WTC11 (cell line): ENCODE measurements at regions not wholly inside any gene's neighbourhood (a gene's known extent, or its start where the extent isn't known, plus 50 kb on each side); places are given as distances from the start of the nearest gene placed in this dataset.

ENCODE experiments used
- ATAC-seq: fragments of 200-7000 bp; cut with Tn5 transposase; 2 replicates; pipeline ENCODE4 v1.10.0; 2021; ENCODE audit warnings: mild to moderate bottlenecking, moderate library complexity
- CTCF ChIA-PET: fragments of 300-600 bp; sonication (Branson Sonifier 250); formaldehyde crosslinking; loops from one replicate; lab custom pipeline; 2021; ENCODE audit warnings: antibody characterized with exemption; lab: Charles Lee
- POLR2A ChIA-PET: fragments of 350-600 bp; sonication (Branson Sonifier 250); formaldehyde crosslinking; loops from one replicate; lab custom pipeline; 2021; ENCODE audit warnings: antibody characterized with exemption; lab: Charles Lee
- DNase-seq: peaks from one replicate; pipeline ENCODE4 v3.0.0; 2021; ENCODE audit warnings: low spot score
- H3K27ac Mint-ChIP-seq: 2 replicates; pipeline ENCODE4 v1.8.0; 2021; ENCODE audit warnings: mixed read lengths
- H3K27me3 Mint-ChIP-seq: 2 replicates; pipeline ENCODE4 v1.8.0; 2021; ENCODE audit warnings: low read depth, mild to moderate bottlenecking, moderate library complexity, mixed read lengths
- H3K36me3 Mint-ChIP-seq: 2 replicates; pipeline ENCODE4 v1.8.0; 2021; ENCODE audit warnings: mixed read lengths
- H3K4me1 Mint-ChIP-seq: 2 replicates; pipeline ENCODE4 v1.8.0; 2022; ENCODE audit warnings: mixed read lengths
- H3K4me3 Mint-ChIP-seq: 2 replicates; pipeline ENCODE4 v1.8.0; 2021; ENCODE audit warnings: mild to moderate bottlenecking, moderate library complexity, mixed read lengths
- H3K9me3 Mint-ChIP-seq: 2 replicates; pipeline ENCODE4 v1.8.0; 2021; ENCODE audit warnings: mixed read lengths
- ATF1 ChIP-seq: sonication (generic); formaldehyde crosslinking; IDR thresholded peaks from 2 replicates; pipeline ENCODE4 v1.8.1; 2023; ENCODE audit warnings: mild to moderate bottlenecking, moderate library complexity, missing genetic modification reagents
- CREM ChIP-seq: sonication (generic); formaldehyde crosslinking; IDR thresholded peaks from 2 replicates; pipeline ENCODE4 v1.8.1; 2022; ENCODE audit warnings: mild to moderate bottlenecking, missing genetic modification reagents, moderate library complexity
- FOXJ3 ChIP-seq: sonication (generic); formaldehyde crosslinking; IDR thresholded peaks from 2 replicates; pipeline ENCODE4 v1.9.0; 2021; ENCODE audit warnings: missing genetic modification reagents, mild to moderate bottlenecking, borderline replicate concordance
- HMGA2 ChIP-seq: fragments of 250-450 bp; sonication (Bioruptor Pico); IDR thresholded peaks from 2 replicates; pipeline ENCODE4 v1.4.0; 2021; ENCODE audit warnings: mild to moderate bottlenecking, moderate library complexity
- RORB ChIP-seq: fragments of 250-450 bp; sonication (Bioruptor Pico); IDR thresholded peaks from 2 replicates; pipeline ENCODE4 v1.9.0; 2021; ENCODE audit warnings: mild to moderate bottlenecking
- TP53 ChIP-seq: sonication (generic); formaldehyde crosslinking; IDR thresholded peaks from 2 replicates; pipeline ENCODE4 v1.8.1; 2023; ENCODE audit warnings: mild to moderate bottlenecking, missing genetic modification reagents
- ZNF121 ChIP-seq: sonication (generic); formaldehyde crosslinking; IDR thresholded peaks from 2 replicates; pipeline ENCODE4 v1.8.0; 2023; ENCODE audit warnings: missing genetic modification reagents
- ZNF232 ChIP-seq: sonication (generic); formaldehyde crosslinking; IDR thresholded peaks from 2 replicates; pipeline ENCODE4 v1.8.0; 2022; ENCODE audit warnings: mild to moderate bottlenecking, missing genetic modification reagents
- ZNF396 ChIP-seq: fragments of 250-450 bp; sonication (Bioruptor Pico); IDR thresholded peaks from 2 replicates; pipeline ENCODE4 v1.8.0; 2021; ENCODE audit warnings: mild to moderate bottlenecking, moderate library complexity, borderline replicate concordance
- TF ChIP-seq, protein P1 (sequence below): fragments of 250-450 bp; sonication (Bioruptor Pico); IDR thresholded peaks from 2 replicates; pipeline ENCODE4 v1.9.0; 2021; ENCODE audit warnings: mild to moderate bottlenecking
- TF ChIP-seq, protein P2 (sequence below): sonication (generic); formaldehyde crosslinking; IDR thresholded peaks from 2 replicates; pipeline ENCODE4 v1.8.1; 2023; ENCODE audit warnings: mild to moderate bottlenecking, missing genetic modification reagents, moderate library complexity
- TF ChIP-seq, protein P3 (sequence below): sonication (generic); formaldehyde crosslinking; conservative IDR thresholded peaks from 2 replicates; pipeline ENCODE4 v1.8.1; 2023; ENCODE audit warnings: mild to moderate bottlenecking, low read depth, missing genetic modification reagents, moderate library complexity
- TF ChIP-seq, protein P4 (sequence below): sonication (generic); formaldehyde crosslinking; IDR thresholded peaks from 2 replicates; pipeline ENCODE4 v1.8.1; 2022; ENCODE audit warnings: low read depth, mild to moderate bottlenecking, moderate library complexity, missing genetic modification reagents, borderline replicate concordance
- TF ChIP-seq, protein P5 (sequence below): sonication (generic); formaldehyde crosslinking; IDR thresholded peaks from 2 replicates; pipeline ENCODE4 v1.8.1; 2023; ENCODE audit warnings: mild to moderate bottlenecking, missing genetic modification reagents, moderate library complexity

DNA sequence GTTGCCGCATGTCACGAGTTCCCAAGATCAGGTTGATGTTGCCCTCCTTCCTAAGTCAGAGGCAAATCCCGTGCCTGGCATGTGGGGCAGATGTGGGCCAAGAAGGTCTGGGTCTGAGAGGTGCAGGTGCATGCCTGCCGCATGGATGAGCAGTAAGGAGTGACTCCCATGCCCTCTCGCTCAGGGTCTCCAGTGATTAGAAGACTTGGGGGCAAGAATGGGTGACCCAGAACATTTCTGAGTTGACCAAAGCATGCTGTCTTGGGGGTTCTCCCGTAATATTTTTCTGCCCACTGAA, 120.6 kb upstream of the HDAC4 start:
- Mint-ChIP-seq H3K4me3 (no peak overlapping the region), H3K4me1 (peaks cover 6% of the 10 kb centered on the region; the same call in 1 of the 2 replicates), H3K36me3 (no peaks in the 10 kb centered on the region), H3K9me3 (peaks cover 3% of the 10 kb centered on the region; the same call in 1 of the 2 replicates), H3K27ac (no peak overlapping the region), H3K27me3 (no peaks in the 10 kb centered on the region)
- ChIA-PET POLR2A (no interaction called here), CTCF (no interaction called here)
- ATAC-seq (no peak), DNase-seq (no peak)
- no peak for TF ChIP-seq ZNF121
- TF ChIP-seq, protein P1, sequence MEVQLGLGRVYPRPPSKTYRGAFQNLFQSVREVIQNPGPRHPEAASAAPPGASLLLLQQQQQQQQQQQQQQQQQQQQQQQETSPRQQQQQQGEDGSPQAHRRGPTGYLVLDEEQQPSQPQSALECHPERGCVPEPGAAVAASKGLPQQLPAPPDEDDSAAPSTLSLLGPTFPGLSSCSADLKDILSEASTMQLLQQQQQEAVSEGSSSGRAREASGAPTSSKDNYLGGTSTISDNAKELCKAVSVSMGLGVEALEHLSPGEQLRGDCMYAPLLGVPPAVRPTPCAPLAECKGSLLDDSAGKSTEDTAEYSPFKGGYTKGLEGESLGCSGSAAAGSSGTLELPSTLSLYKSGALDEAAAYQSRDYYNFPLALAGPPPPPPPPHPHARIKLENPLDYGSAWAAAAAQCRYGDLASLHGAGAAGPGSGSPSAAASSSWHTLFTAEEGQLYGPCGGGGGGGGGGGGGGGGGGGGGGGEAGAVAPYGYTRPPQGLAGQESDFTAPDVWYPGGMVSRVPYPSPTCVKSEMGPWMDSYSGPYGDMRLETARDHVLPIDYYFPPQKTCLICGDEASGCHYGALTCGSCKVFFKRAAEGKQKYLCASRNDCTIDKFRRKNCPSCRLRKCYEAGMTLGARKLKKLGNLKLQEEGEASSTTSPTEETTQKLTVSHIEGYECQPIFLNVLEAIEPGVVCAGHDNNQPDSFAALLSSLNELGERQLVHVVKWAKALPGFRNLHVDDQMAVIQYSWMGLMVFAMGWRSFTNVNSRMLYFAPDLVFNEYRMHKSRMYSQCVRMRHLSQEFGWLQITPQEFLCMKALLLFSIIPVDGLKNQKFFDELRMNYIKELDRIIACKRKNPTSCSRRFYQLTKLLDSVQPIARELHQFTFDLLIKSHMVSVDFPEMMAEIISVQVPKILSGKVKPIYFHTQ (CRISPR knock-in tag): no peak
- TF ChIP-seq, protein P2, sequence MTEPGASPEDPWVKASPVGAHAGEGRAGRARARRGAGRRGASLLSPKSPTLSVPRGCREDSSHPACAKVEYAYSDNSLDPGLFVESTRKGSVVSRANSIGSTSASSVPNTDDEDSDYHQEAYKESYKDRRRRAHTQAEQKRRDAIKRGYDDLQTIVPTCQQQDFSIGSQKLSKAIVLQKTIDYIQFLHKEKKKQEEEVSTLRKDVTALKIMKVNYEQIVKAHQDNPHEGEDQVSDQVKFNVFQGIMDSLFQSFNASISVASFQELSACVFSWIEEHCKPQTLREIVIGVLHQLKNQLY (CRISPR knock-in tag): no peak
- TF ChIP-seq CREM: no peak
- TF ChIP-seq FOXJ3: no peak
- no peak for TF ChIP-seq TP53 (CRISPR knock-in tag)
- TF ChIP-seq, protein P3, sequence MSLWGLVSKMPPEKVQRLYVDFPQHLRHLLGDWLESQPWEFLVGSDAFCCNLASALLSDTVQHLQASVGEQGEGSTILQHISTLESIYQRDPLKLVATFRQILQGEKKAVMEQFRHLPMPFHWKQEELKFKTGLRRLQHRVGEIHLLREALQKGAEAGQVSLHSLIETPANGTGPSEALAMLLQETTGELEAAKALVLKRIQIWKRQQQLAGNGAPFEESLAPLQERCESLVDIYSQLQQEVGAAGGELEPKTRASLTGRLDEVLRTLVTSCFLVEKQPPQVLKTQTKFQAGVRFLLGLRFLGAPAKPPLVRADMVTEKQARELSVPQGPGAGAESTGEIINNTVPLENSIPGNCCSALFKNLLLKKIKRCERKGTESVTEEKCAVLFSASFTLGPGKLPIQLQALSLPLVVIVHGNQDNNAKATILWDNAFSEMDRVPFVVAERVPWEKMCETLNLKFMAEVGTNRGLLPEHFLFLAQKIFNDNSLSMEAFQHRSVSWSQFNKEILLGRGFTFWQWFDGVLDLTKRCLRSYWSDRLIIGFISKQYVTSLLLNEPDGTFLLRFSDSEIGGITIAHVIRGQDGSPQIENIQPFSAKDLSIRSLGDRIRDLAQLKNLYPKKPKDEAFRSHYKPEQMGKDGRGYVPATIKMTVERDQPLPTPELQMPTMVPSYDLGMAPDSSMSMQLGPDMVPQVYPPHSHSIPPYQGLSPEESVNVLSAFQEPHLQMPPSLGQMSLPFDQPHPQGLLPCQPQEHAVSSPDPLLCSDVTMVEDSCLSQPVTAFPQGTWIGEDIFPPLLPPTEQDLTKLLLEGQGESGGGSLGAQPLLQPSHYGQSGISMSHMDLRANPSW (CRISPR knock-in tag): no peak
- no peak for TF ChIP-seq ATF1 (CRISPR knock-in tag)
- no peak for TF ChIP-seq ZNF232 (CRISPR knock-in tag)
- TF ChIP-seq HMGA2: no peak
- TF ChIP-seq, protein P4, sequence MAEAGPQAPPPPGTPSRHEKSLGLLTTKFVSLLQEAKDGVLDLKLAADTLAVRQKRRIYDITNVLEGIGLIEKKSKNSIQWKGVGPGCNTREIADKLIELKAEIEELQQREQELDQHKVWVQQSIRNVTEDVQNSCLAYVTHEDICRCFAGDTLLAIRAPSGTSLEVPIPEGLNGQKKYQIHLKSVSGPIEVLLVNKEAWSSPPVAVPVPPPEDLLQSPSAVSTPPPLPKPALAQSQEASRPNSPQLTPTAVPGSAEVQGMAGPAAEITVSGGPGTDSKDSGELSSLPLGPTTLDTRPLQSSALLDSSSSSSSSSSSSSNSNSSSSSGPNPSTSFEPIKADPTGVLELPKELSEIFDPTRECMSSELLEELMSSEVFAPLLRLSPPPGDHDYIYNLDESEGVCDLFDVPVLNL: no peak
- TF ChIP-seq, protein P5, sequence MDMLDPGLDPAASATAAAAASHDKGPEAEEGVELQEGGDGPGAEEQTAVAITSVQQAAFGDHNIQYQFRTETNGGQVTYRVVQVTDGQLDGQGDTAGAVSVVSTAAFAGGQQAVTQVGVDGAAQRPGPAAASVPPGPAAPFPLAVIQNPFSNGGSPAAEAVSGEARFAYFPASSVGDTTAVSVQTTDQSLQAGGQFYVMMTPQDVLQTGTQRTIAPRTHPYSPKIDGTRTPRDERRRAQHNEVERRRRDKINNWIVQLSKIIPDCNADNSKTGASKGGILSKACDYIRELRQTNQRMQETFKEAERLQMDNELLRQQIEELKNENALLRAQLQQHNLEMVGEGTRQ (CRISPR knock-in tag): no peak
- no peak for TF ChIP-seq ZNF396 (CRISPR knock-in tag)
- TF ChIP-seq RORB (CRISPR knock-in tag): no peak
- TF ChIP-seq, all 79 proteins: peak for 0

DNA sequence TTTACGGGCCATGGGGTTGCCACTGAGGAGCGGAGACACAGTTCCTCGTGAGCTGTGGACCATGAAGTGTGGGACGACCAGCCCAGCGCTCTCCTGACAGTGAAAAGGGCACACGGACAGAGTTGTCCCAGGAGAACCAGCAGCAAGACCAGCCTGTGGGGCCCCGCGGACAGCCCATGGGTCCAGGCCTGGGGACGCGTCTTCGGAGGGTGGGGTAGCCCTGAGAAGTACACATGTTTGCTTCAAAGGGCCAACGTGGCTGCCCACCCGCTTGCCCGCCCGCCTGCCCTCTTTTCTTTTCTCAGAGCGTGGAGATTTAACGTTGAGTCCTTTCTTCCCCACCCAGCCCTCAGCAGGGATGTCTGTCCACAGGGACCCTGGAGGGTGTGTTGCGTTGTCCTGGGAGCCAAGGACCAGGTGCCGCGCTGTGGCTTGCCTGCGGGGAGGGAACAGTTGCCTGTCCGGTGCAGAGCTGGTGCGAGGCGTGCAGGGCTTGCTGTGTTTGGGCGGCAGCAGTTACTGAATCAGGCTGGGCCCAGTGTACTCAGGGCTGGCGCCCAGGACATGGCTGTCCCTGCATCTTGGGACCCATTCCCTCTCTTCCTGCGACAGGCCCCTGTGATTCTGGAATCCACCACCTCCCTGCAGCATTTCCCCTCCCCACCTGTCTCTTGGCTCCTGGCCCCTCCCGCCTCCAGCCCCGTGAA, 120.1 kb upstream of the HDAC4 start:
- no peaks in the 10 kb centered on the region for H3K9me3 Mint-ChIP-seq
- no peaks in the 10 kb centered on the region for H3K36me3 Mint-ChIP-seq
- TF ChIP-seq ZNF121: no peak
- DNase-seq (no peak), ATAC-seq (no peak)
- H3K27me3 Mint-ChIP-seq: no peaks in the 10 kb centered on the region
- ChIA-PET CTCF (no interaction called here), POLR2A (no interaction called here)
- H3K27ac Mint-ChIP-seq: no peak overlapping the region
- peaks cover 6% of the 10 kb centered on the region; the same call in 1 of the 2 replicates for H3K4me1 Mint-ChIP-seq
- no peak overlapping the region for H3K4me3 Mint-ChIP-seq
